22Rv1 (cell line): ENCODE measurements at regions not wholly inside any gene's neighbourhood (a gene's known extent, or its start where the extent isn't known, plus 50 kb on each side); places are given as distances from the start of the nearest gene placed in this dataset.

Source experiments
- ZFX ChIP-seq: fragments of 450-650 bp; IDR thresholded peaks from 2 replicates; pipeline ENCODE4 v1.6.1; 2017; ENCODE audit warnings: antibody characterized with exemption, borderline replicate concordance
- TF ChIP-seq, protein P1 (sequence below): fragments of 450-650 bp; IDR thresholded peaks from 2 replicates; pipeline ENCODE4 v1.5.1; 2017; ENCODE audit warnings: mild to moderate bottlenecking

GRCh38 chr3:74535281-74535680 lies 79.2 kb downstream of the CNTN3 start:
- TF ChIP-seq, protein P1, sequence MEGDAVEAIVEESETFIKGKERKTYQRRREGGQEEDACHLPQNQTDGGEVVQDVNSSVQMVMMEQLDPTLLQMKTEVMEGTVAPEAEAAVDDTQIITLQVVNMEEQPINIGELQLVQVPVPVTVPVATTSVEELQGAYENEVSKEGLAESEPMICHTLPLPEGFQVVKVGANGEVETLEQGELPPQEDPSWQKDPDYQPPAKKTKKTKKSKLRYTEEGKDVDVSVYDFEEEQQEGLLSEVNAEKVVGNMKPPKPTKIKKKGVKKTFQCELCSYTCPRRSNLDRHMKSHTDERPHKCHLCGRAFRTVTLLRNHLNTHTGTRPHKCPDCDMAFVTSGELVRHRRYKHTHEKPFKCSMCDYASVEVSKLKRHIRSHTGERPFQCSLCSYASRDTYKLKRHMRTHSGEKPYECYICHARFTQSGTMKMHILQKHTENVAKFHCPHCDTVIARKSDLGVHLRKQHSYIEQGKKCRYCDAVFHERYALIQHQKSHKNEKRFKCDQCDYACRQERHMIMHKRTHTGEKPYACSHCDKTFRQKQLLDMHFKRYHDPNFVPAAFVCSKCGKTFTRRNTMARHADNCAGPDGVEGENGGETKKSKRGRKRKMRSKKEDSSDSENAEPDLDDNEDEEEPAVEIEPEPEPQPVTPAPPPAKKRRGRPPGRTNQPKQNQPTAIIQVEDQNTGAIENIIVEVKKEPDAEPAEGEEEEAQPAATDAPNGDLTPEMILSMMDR = no peak
- TF ChIP-seq ZFX = no peak
